ENCODE measurements at regions not wholly inside any gene's neighbourhood (a gene's known extent, or its start where the extent isn't known, plus 50 kb on each side); places are given as distances from the start of the nearest gene placed in this dataset.

DNA sequence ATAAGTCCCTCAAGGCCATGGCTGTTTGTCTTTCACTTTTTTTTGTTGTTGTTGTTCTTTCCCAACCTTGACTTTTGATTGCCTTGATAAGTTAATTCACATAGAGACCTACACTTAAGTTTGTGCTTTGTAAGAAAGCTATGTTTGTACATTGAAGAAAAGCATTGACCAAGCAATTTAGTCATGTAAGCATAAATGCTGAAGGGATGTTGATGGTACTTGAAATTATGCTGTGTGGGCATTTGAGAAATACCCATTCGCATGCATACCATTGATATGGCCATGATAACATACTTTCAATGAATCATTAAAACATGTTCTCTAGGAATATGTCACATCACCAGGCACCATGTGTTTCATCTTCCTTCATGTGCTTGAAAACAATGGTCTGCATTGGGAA lies 803.7 kb upstream of the TMEM132C start (continued):
- TF ChIP-seq CHD7 (IDR thresholded peaks at IDR 0.05; ENCODE audit: insufficient replicate concordance, low read length) (no peak), KDM4A (IDR thresholded peaks at IDR 0.05; ENCODE audit: low read depth, low read length, severe bottlenecking) (no peak), CHD2 (IDR thresholded peaks at IDR 0.05; ENCODE audit: low read length) (no peak), SP4 (IDR thresholded peaks at IDR 0.05; ENCODE audit: low read length) (no peak), JUN (IDR thresholded peaks at IDR 0.05; ENCODE audit: low read depth, low read length) (no peak)
